Upper lobe of right lung (tissue), 1 donor: ENCODE measurements at regions not wholly inside any gene's neighbourhood (a gene's known extent, or its start where the extent isn't known, plus 50 kb on each side); places are given as distances from the start of the nearest gene placed in this dataset.

Source experiments
- ATAC-seq: fragments of 200-7000 bp; cut with Tn5 transposase; one replicate; pipeline ENCODE4 v1.9.1; 2020; ENCODE audit warnings: mild to moderate bottlenecking, moderate library complexity
- DNase-seq: peaks from one replicate; pipeline ENCODE4 v3.0.0-alpha.2; 2020
- H3K27ac ChIP-seq: fragments of 200-600 bp; one replicate; pipeline ENCODE4 v1.8.0; 2022
- H3K27me3 ChIP-seq: fragments of 200-600 bp; one replicate; pipeline ENCODE4 v1.8.0; 2022; ENCODE audit warnings: mild to moderate bottlenecking
- H3K36me3 ChIP-seq: fragments of 200-600 bp; one replicate; pipeline ENCODE4 v1.8.0; 2022
- H3K4me1 ChIP-seq: fragments of 200-600 bp; one replicate; pipeline ENCODE4 v1.8.0; 2022
- H3K4me3 ChIP-seq: fragments of 200-600 bp; one replicate; pipeline ENCODE4 v1.8.0; 2022; ENCODE audit warnings: mild to moderate bottlenecking
- H3K9me3 ChIP-seq: fragments of 200-600 bp; one replicate; pipeline ENCODE4 v1.8.0; 2022
- CTCF ChIP-seq: fragments of 200-600 bp; IDR thresholded peaks from one replicate; pipeline ENCODE4 v1.8.0; 2022; ENCODE audit warnings: antibody characterized with exemption
- intact Hi-C: fragments of 100-400 bp; cut with DNase I; formaldehyde crosslinking; loops from one replicate; pipeline ENCODE4 v1.11.0; 2022
- donor health status: DM: no; HTN: yes; CAD: no; lungs with severe emphysema.

GRCh38 chr4:19776021-19776459 lies 475.7 kb upstream of the SLIT2 start:
- no peaks in the 10 kb centered on the region for H3K4me1 ChIP-seq
- no peak overlapping the region for H3K27ac ChIP-seq
- no peaks in the 10 kb centered on the region for H3K27me3 ChIP-seq
- H3K36me3 ChIP-seq: no peaks in the 10 kb centered on the region
- no peak overlapping the region for H3K4me3 ChIP-seq
- DNase-seq: no peak
- H3K9me3 ChIP-seq: no peaks in the 10 kb centered on the region
- peak; percentile 59 for ATAC-seq
- intact Hi-C loops: no loop called here
- TF ChIP-seq CTCF: no peak

- Histone ChIP-seq H3K4me3 (no peak overlapping the region), H3K27me3 (no peaks in the 10 kb centered on the region), H3K4me1 (no peaks in the 10 kb centered on the region), H3K27ac (no peak overlapping the region), H3K9me3 (no peaks in the 10 kb centered on the region), H3K36me3 (no peaks in the 10 kb centered on the region)
- intact Hi-C loops: no loop called here
- ATAC-seq (no peak), DNase-seq (no peak)
- no peak for TF ChIP-seq CTCF
Measured at GRCh38 chr4:19774690-19775256, 476.9 kb upstream of the SLIT2 start.

- intact Hi-C loops: no loop called here
- DNase-seq (no peak), ATAC-seq (no peak)
- no peak overlapping the region for H3K27ac ChIP-seq
- H3K4me3 ChIP-seq: no peak overlapping the region
- no peaks in the 10 kb centered on the region for H3K4me1 ChIP-seq
- TF ChIP-seq CTCF: no peak
- no peaks in the 10 kb centered on the region for H3K36me3 ChIP-seq
- no peaks in the 10 kb centered on the region for H3K9me3 ChIP-seq
- no peaks in the 10 kb centered on the region for H3K27me3 ChIP-seq
Measured at GRCh38 chr4:19772581-19772980, 479.1 kb upstream of the SLIT2 start.

- no peak for DNase-seq
- no peaks in the 10 kb centered on the region for H3K27me3 ChIP-seq
- H3K4me3 ChIP-seq: no peak overlapping the region
- no peak for ATAC-seq
- no peak for TF ChIP-seq CTCF
- H3K27ac ChIP-seq: no peak overlapping the region
- intact Hi-C loops: no loop called here
- H3K9me3 ChIP-seq: no peaks in the 10 kb centered on the region
- H3K36me3 ChIP-seq: no peaks in the 10 kb centered on the region
- no peaks in the 10 kb centered on the region for H3K4me1 ChIP-seq
Measured at GRCh38 chr4:19756661-19757060, 495.0 kb upstream of the SLIT2 start.

DNA sequence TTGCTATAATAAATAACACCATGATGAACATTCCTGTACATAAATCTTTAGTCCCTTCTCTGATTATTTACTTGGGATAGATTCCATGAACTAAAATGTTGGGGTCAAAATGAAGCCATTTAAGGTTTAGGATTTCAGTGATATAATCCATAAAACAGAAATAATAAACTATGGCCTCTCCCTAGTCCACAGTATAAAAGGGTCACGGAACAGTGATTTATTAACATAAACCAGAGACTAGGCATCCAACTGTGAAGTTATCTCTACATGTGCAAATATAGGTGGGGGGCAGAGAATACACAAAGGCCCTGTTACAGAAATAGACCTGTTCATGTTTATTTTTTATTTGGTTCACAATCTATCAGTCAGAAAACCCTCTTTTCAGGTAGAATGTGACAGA lies 499.1 kb upstream of the SLIT2 start:
- no peak for ATAC-seq
- no peak overlapping the region for H3K27ac ChIP-seq
- H3K4me3 ChIP-seq: no peak overlapping the region
- H3K9me3 ChIP-seq: no peaks in the 10 kb centered on the region
- no peaks in the 10 kb centered on the region for H3K27me3 ChIP-seq
- intact Hi-C loops: no loop called here
- H3K36me3 ChIP-seq: no peaks in the 10 kb centered on the region
- no peaks in the 10 kb centered on the region for H3K4me1 ChIP-seq
- DNase-seq: no peak
- no peak for TF ChIP-seq CTCF
